A673 (cell line): ENCODE measurements at regions not wholly inside any gene's neighbourhood (a gene's known extent, or its start where the extent isn't known, plus 50 kb on each side); places are given as distances from the start of the nearest gene placed in this dataset.

ENCODE experiments used
- BruUV-seq: library from RNA; stranded (reverse); fragments of 400-500 nt; replicated peaks from 2 replicates; lab custom pipeline; 2021; lab: Mats Ljungman, UMichigan
- CTCF ChIA-PET: fragments of 300-600 bp; sonication (Branson Sonifier 250); formaldehyde crosslinking; loops from one replicate; lab custom pipeline; 2022; ENCODE audit warnings: antibody characterized with exemption; lab: Charles Lee
- POLR2A ChIA-PET: fragments of 300-600 bp; sonication (Branson Sonifier 250); formaldehyde crosslinking; loops from one replicate; lab custom pipeline; 2022; ENCODE audit warnings: antibody characterized with exemption; ENCODE audit not compliant: low non-redundant PET; lab: Charles Lee
- DNase-seq: peaks from one replicate; pipeline ENCODE4 v3.0.0-alpha.2; 2015; ENCODE audit warnings: low spot score
- H3K27ac ChIP-seq: fragments of 200-600 bp; sonication (generic); 2 replicates; pipeline ENCODE4 v1.5.1; 2016; ENCODE audit warnings: mixed run types, low read depth, mild to moderate bottlenecking, mixed read lengths, antibody characterized with exemption, low read length; ENCODE audit not compliant: poor library complexity, severe bottlenecking
- H3K27me3 ChIP-seq: fragments of 200-600 bp; sonication (generic); replicated peaks from 2 replicates; pipeline ENCODE4 v1.6.1; 2017; ENCODE audit warnings: mixed run types, low read depth, mild to moderate bottlenecking, mixed read lengths, antibody characterized with exemption, low read length; ENCODE audit not compliant: insufficient read depth, poor library complexity
- H3K36me3 ChIP-seq: fragments of 200-600 bp; sonication (generic); 2 replicates; pipeline ENCODE4 v1.6.1; 2016; ENCODE audit warnings: mixed run types, mild to moderate bottlenecking, mixed read lengths, antibody characterized with exemption, low read length; ENCODE audit not compliant: insufficient read depth, poor library complexity, severe bottlenecking
- H3K4me1 ChIP-seq: fragments of 200-600 bp; sonication (generic); 2 replicates; pipeline ENCODE4 v1.6.1; 2017; ENCODE audit warnings: mixed run types, mild to moderate bottlenecking, mixed read lengths, antibody characterized with exemption, low read length; ENCODE audit not compliant: insufficient read depth, poor library complexity, severe bottlenecking
- H3K4me3 ChIP-seq: fragments of 200-600 bp; sonication (generic); 2 replicates; pipeline ENCODE4 v1.5.1; 2016; ENCODE audit warnings: low read depth, mixed run types, mild to moderate bottlenecking, mixed read lengths, low read length; ENCODE audit not compliant: poor library complexity, severe bottlenecking
- H3K9me3 ChIP-seq: fragments of 200-600 bp; sonication (generic); 2 replicates; pipeline ENCODE4 v1.6.1; 2016; ENCODE audit warnings: mixed run types, low read depth, mild to moderate bottlenecking, mixed read lengths, antibody characterized with exemption, low read length; ENCODE audit not compliant: poor library complexity, severe bottlenecking
- CTCF ChIP-seq: fragments of 300-800, 200-600 bp; sonication (generic); conservative IDR thresholded peaks from 2 replicates; pipeline ENCODE4 v1.5.1; 2017; ENCODE audit warnings: low read depth, mild to moderate bottlenecking, antibody characterized with exemption, low read length, moderate library complexity, mixed read lengths
- EZH2 ChIP-seq: fragments of 200-600 bp; sonication (generic); IDR thresholded peaks from 2 replicates; pipeline ENCODE4 v1.6.1; 2017; ENCODE audit warnings: borderline replicate concordance, low read depth, mild to moderate bottlenecking, mixed read lengths, antibody characterized with exemption, low read length; ENCODE audit not compliant: poor library complexity, severe bottlenecking
- intact Hi-C: fragments of 100-400 bp; cut with micrococcal nuclease; formaldehyde crosslinking; loops from one replicate; pipeline ENCODE4 v1.10.0; 2022; ENCODE audit not compliant: unreplicated experiment

GRCh38 chr9:519579-519978 lies 304.9 kb downstream of the DOCK8 start:
- Histone ChIP-seq H3K4me3 (no peak overlapping the region), H3K9me3 (no peaks in the 10 kb centered on the region), H3K36me3 (no peaks in the 10 kb centered on the region), H3K4me1 (no peaks in the 10 kb centered on the region), H3K27me3 (no peaks in the 10 kb centered on the region), H3K27ac (no peak overlapping the region)
- BruUV-seq = no TSS peak
- intact Hi-C loops = no loop called here
- ChIA-PET POLR2A (no interaction called here), CTCF (no interaction called here)
- no peak for DNase-seq
- TF ChIP-seq EZH2 = no peak
- TF ChIP-seq CTCF = no peak

- Histone ChIP-seq H3K9me3 (no peaks in the 10 kb centered on the region), H3K4me3 (no peak overlapping the region), H3K27me3 (no peaks in the 10 kb centered on the region), H3K4me1 (no peaks in the 10 kb centered on the region), H3K36me3 (no peaks in the 10 kb centered on the region), H3K27ac (no peak overlapping the region)
- DNase-seq = no peak
- intact Hi-C loops = no loop called here
- ChIA-PET POLR2A (no interaction called here), CTCF (no interaction called here)
- BruUV-seq = no TSS peak
- no peak for TF ChIP-seq CTCF
- no peak for TF ChIP-seq EZH2
These were observed 305.6 kb downstream of the DOCK8 start for GRCh38 chr9:520302-520701.

- H3K4me3 ChIP-seq = no peak overlapping the region
- TF ChIP-seq EZH2 (no peak), CTCF (no peak)
- H3K27ac ChIP-seq = no peak overlapping the region
- H3K9me3 ChIP-seq = no peaks in the 10 kb centered on the region
- no peaks in the 10 kb centered on the region for H3K27me3 ChIP-seq
- ChIA-PET POLR2A (no interaction called here), CTCF (no interaction called here)
- intact Hi-C loops = no loop called here
- no peak for DNase-seq
- H3K36me3 ChIP-seq = no peaks in the 10 kb centered on the region
- no TSS peak for BruUV-seq
- no peaks in the 10 kb centered on the region for H3K4me1 ChIP-seq
These were observed 307.5 kb downstream of the DOCK8 start for GRCh38 chr9:522190-522589.
